Upper lobe of left lung (tissue), 6 donors: ENCODE measurements at regions not wholly inside any gene's neighbourhood (a gene's known extent, or its start where the extent isn't known, plus 50 kb on each side); places are given as distances from the start of the nearest gene placed in this dataset.
"Not testable (repeated sequence)": the region's sequence is repeated elsewhere in the genome, so short reads cannot be mapped to it uniquely, and the experiment has no call there.

ENCODE experiments used
- ATAC-seq, 2 donors: fragments of 200-7000 bp; cut with Tn5 transposase; one replicate each; pipeline ENCODE4 v1.9.1; 2022; ENCODE audit warnings: mild to moderate bottlenecking in 2 of 2, moderate library complexity in 2 of 2; ENCODE audit not compliant: low FRiP score in 2 of 2
- DNase-seq, 2 donors: peaks; one replicate each; pipeline ENCODE4 v3.0.0-alpha.2; 2019 to 2020
- H3K27ac ChIP-seq, 4 donors: fragments of 200-600 bp; sonication (generic); one replicate each; pipeline ENCODE4 v1.5.1; 2016 to 2019
- H3K27me3 ChIP-seq, 4 donors: fragments of 200-600 bp; sonication (generic); one replicate each; pipeline ENCODE4 v1.5.1; 2017 to 2019
- H3K36me3 ChIP-seq, 4 donors: fragments of 200-600 bp; sonication (generic); one replicate each; pipeline ENCODE4 v1.5.1; 2016 to 2019
- H3K4me1 ChIP-seq, 4 donors: fragments of 200-600 bp; sonication (generic); one replicate each; pipeline ENCODE4 v1.5.1; 2018 to 2019
- H3K4me3 ChIP-seq, 4 donors: fragments of 200-600 bp; sonication (generic); one replicate each; pipeline ENCODE4 v1.5.1; 2017 to 2019; ENCODE audit warnings: mild to moderate bottlenecking in 2 of 4, moderate library complexity in 1 of 4
- H3K9me3 ChIP-seq, 4 donors: fragments of 200-600 bp; sonication (generic); one replicate each; pipeline ENCODE4 v1.5.1; 2018 to 2019
- CTCF ChIP-seq, 6 experiments: fragments of 450-650 bp in 4 of 6; fragments of 200-600 bp in 2 of 6; sonication (generic) in 2 of 6; IDR thresholded peaks; one replicate each; pipeline ENCODE4 v1.5.1; 2016 to 2019; ENCODE audit warnings: antibody characterized with exemption in 6 of 6
- EP300 ChIP-seq, 4 donors: sonication (generic); formaldehyde crosslinking; IDR thresholded peaks; one replicate each; pipeline ENCODE4 v1.5.1; 2017; ENCODE audit warnings: antibody characterized with exemption in 4 of 4, control low read depth in 2 of 4
- POLR2A ChIP-seq, 4 donors: fragments of 450-650 bp; IDR thresholded peaks; one replicate each; pipeline ENCODE4 v1.5.1; 2016 to 2017; ENCODE audit warnings: antibody characterized with exemption in 4 of 4, mild to moderate bottlenecking in 2 of 4
- POLR2AphosphoS5 ChIP-seq, 2 donors: sonication (generic); formaldehyde crosslinking; IDR thresholded peaks; one replicate each; pipeline ENCODE4 v1.5.1; 2017; ENCODE audit warnings: antibody characterized with exemption in 2 of 2
- WGBS, 2 donors: methylation state at CpG; one replicate each; pipeline ENCODE4 v1.1.5; 2017 to 2018; 5-methylcytosine and 5-hydroxymethylcytosine counted together
- donor health status: DM: no; HTN: no; CAD: no; lungs with moderate emphysema.
- donor health status: DM: no; HTN: yes; CAD: no; lungs with severe emphysema.

- WGBS, 2 donors = 95 to 96% methylated on average over 10 to 12 of the region's 12 CpGs
- no peak overlapping the region for H3K27ac ChIP-seq
- H3K4me1 ChIP-seq = no peaks in the 10 kb centered on the region
- no peaks in the 10 kb centered on the region for H3K36me3 ChIP-seq
- H3K27me3 ChIP-seq = no peaks in the 10 kb centered on the region
- no peaks in the 10 kb centered on the region for H3K9me3 ChIP-seq
- no peak overlapping the region for H3K4me3 ChIP-seq
- ATAC-seq (no peak), DNase-seq (no peak)
- TF ChIP-seq POLR2A (IDR thresholded peaks at IDR 0.05) (no peak), CTCF (IDR thresholded peaks at IDR 0.05) (no peak), EP300 (IDR thresholded peaks at IDR 0.05) (no peak), POLR2AphosphoS5 (IDR thresholded peaks at IDR 0.05) (no peak)
Observed at GRCh38 chr14:89549381-89550125, 132.5 kb upstream of the FOXN3 start.

GRCh38 chr14:89547047-89547446, 130.0 kb upstream of the FOXN3 start:
- not testable (repeated sequence) for H3K4me1 ChIP-seq, DNase-seq, ATAC-seq, H3K9me3 ChIP-seq, H3K4me3 ChIP-seq, H3K27ac ChIP-seq, H3K27me3 ChIP-seq, H3K36me3 ChIP-seq
- WGBS, 2 donors = 96 to 97% methylated on average over 5 of the region's 5 CpGs

- TF ChIP-seq EP300 (IDR thresholded peaks at IDR 0.05) (no peak), POLR2A (IDR thresholded peaks at IDR 0.05) (no peak), POLR2AphosphoS5 (IDR thresholded peaks at IDR 0.05) (no peak), CTCF (IDR thresholded peaks at IDR 0.05) (no peak)
- Histone ChIP-seq H3K9me3 (no peaks in the 10 kb centered on the region), H3K27me3 (no peaks in the 10 kb centered on the region), H3K4me3 (no peak overlapping the region), H3K36me3 (no peaks in the 10 kb centered on the region), H3K27ac (no peak overlapping the region), H3K4me1 (peaks cover 0 to 2% (median 0%) of the 10 kb centered on the region in 4 donors)
- DNase-seq = no peak
- peak in 1 of 2 donors; percentile 49 for ATAC-seq
- 91 to 96% methylated on average over 6 of the region's 6 CpGs for WGBS, 2 donors
Observed at GRCh38 chr14:89544636-89545301, 127.7 kb upstream of the FOXN3 start.

GRCh38 chr14:89543425-89543790, 126.4 kb upstream of the FOXN3 start:
- Histone ChIP-seq H3K36me3 (no peaks in the 10 kb centered on the region), H3K27me3 (no peaks in the 10 kb centered on the region), H3K4me3 (no peak overlapping the region), H3K4me1 (peaks cover 0 to 2% (median 0%) of the 10 kb centered on the region in 4 donors), H3K27ac (peak overlapping the region in 1 of 4 donors; percentile 10), H3K9me3 (no peaks in the 10 kb centered on the region)
- WGBS, 2 donors = 59 to 68% methylated on average over 7 of the region's 7 CpGs
- no peak for TF ChIP-seq CTCF (IDR thresholded peaks at IDR 0.05)
- DNase-seq = no peak
- ATAC-seq = peak in 1 of 2 donors; percentile 41

GRCh38 chr14:89542786-89543424, 125.9 kb upstream of the FOXN3 start:
- peaks cover 0 to 2% (median 0%) of the 10 kb centered on the region in 4 donors for H3K4me1 ChIP-seq
- DNase-seq (no peak), ATAC-seq (no peak)
- no peak for TF ChIP-seq POLR2A (IDR thresholded peaks at IDR 0.05)
- no peak for TF ChIP-seq POLR2AphosphoS5 (IDR thresholded peaks at IDR 0.05)
- TF ChIP-seq CTCF (IDR thresholded peaks at IDR 0.05) = no peak
- TF ChIP-seq EP300 (IDR thresholded peaks at IDR 0.05) = no peak
- no peaks in the 10 kb centered on the region for H3K9me3 ChIP-seq
- 55 to 63% methylated on average over 4 of the region's 4 CpGs for WGBS, 2 donors
- H3K4me3 ChIP-seq = no peak overlapping the region
- H3K27ac ChIP-seq = peak overlapping the region in 1 of 4 donors; percentile 10
- no peaks in the 10 kb centered on the region for H3K36me3 ChIP-seq
- no peaks in the 10 kb centered on the region for H3K27me3 ChIP-seq
